ENCODE measurements at regions not wholly inside any gene's neighbourhood (a gene's known extent, or its start where the extent isn't known, plus 50 kb on each side); places are given as distances from the start of the nearest gene placed in this dataset.

- no peak for DNase-seq (ENCODE audit: low spot score)
- in situ Hi-C loops (cut with MboI; ENCODE audit: low sequenced_read_pairs, unreplicated experiment), result no loop called here
- no peak for TF ChIP-seq CTCF (IDR thresholded peaks at IDR 0.05; ENCODE audit: borderline replicate concordance, control extremely low read depth, extremely low read depth, insufficient read depth, missing control alignments)
Measured at GRCh38 chr5:103356350-103357091, 98.0 kb downstream of the MACIR start.

GRCh38 chr5:103355579-103355978 is 97.0 kb downstream of the MACIR start:
- no peak for TF ChIP-seq CTCF (IDR thresholded peaks at IDR 0.05; ENCODE audit: borderline replicate concordance, control extremely low read depth, extremely low read depth, insufficient read depth, missing control alignments)
- in situ Hi-C loops (cut with MboI; ENCODE audit: low sequenced_read_pairs, unreplicated experiment), result no loop called here
- no peak for DNase-seq (ENCODE audit: low spot score)

GRCh38 chr5:103354446-103354845 is 95.9 kb downstream of the MACIR start:
- no peak for DNase-seq (ENCODE audit: low spot score)
- TF ChIP-seq CTCF (IDR thresholded peaks at IDR 0.05; ENCODE audit: borderline replicate concordance, control extremely low read depth, extremely low read depth, insufficient read depth, missing control alignments), result no peak
- in situ Hi-C loops (cut with MboI; ENCODE audit: low sequenced_read_pairs, unreplicated experiment), result no loop called here

GRCh38 chr5:103353581-103353980 is 95.0 kb downstream of the MACIR start:
- DNase-seq (ENCODE audit: low spot score), result no peak
- in situ Hi-C loops (cut with MboI; ENCODE audit: low sequenced_read_pairs, unreplicated experiment), result no loop called here
- no peak for TF ChIP-seq CTCF (IDR thresholded peaks at IDR 0.05; ENCODE audit: borderline replicate concordance, control extremely low read depth, extremely low read depth, insufficient read depth, missing control alignments)

- in situ Hi-C loops (cut with MboI; ENCODE audit: low sequenced_read_pairs, unreplicated experiment), result no loop called here
- TF ChIP-seq CTCF (IDR thresholded peaks at IDR 0.05; ENCODE audit: borderline replicate concordance, control extremely low read depth, extremely low read depth, insufficient read depth, missing control alignments), result no peak
- no peak for DNase-seq (ENCODE audit: low spot score)
Measured at GRCh38 chr5:103347716-103348423, 89.3 kb downstream of the MACIR start.

GRCh38 chr5:103346162-103346748 is 87.7 kb downstream of the MACIR start:
- TF ChIP-seq CTCF (IDR thresholded peaks at IDR 0.05; ENCODE audit: borderline replicate concordance, control extremely low read depth, extremely low read depth, insufficient read depth, missing control alignments), result no peak
- in situ Hi-C loops (cut with MboI; ENCODE audit: low sequenced_read_pairs, unreplicated experiment), result no loop called here
- no peak for DNase-seq (ENCODE audit: low spot score)
